CD4-positive, alpha-beta T cell (primary cell): ENCODE measurements at regions not wholly inside any gene's neighbourhood (a gene's known extent, or its start where the extent isn't known, plus 50 kb on each side); places are given as distances from the start of the nearest gene placed in this dataset.

Experiments
- ATAC-seq: fragments of 200-7000 bp; cut with Tn5 transposase; one replicate; pipeline ENCODE4 v1.10.0; 2022; ENCODE audit warnings: mild to moderate bottlenecking; ENCODE audit not compliant: poor library complexity
- CTCF ChIA-PET: fragments of 350-600 bp; sonication (Branson Sonifier 250); formaldehyde crosslinking; loops from one replicate; lab custom pipeline; 2021; ENCODE audit warnings: antibody characterized with exemption, inconsistent platforms; lab: Charles Lee
- POLR2A ChIA-PET: fragments of 350-600 bp; sonication (Branson Sonifier 250); formaldehyde crosslinking; loops from one replicate; lab custom pipeline; 2021; ENCODE audit warnings: antibody characterized with exemption, inconsistent platforms; lab: Charles Lee
- DNase-seq, 14 experiments: peaks; one replicate each; pipeline ENCODE4 v3.0.0-alpha.2; 2013 to 2020; ENCODE audit warnings: mixed read lengths in 2 of 14
- H3K27ac ChIP-seq, 2 donors: one replicate each; pipeline versions ENCODE4 v1.5.1 to v1.7.0; 2013; ENCODE audit warnings: low read length in 2 of 2, low read depth in 1 of 2, mild to moderate bottlenecking in 1 of 2
- H3K27me3 ChIP-seq, 2 experiments: 1 replicate in 1 of 2; 2 replicates in 1 of 2; pipeline versions ENCODE4 v1.6.1 to v1.7.0; 2013; ENCODE audit warnings: low read length in 2 of 2, control low read depth in 1 of 2, mild to moderate bottlenecking in 1 of 2, moderate library complexity in 1 of 2; ENCODE audit not compliant: insufficient read depth in 2 of 2, control insufficient read depth in 1 of 2
- H3K36me3 ChIP-seq: one replicate; pipeline ENCODE4 v1.6.1; 2013; ENCODE audit warnings: low read length, control low read depth; ENCODE audit not compliant: insufficient read depth
- H3K4me1 ChIP-seq: one replicate; pipeline ENCODE4 v1.6.1; 2013; ENCODE audit warnings: low read length, control low read depth; ENCODE audit not compliant: insufficient read depth
- H3K4me3 ChIP-seq: one replicate; pipeline ENCODE4 v1.5.1; 2013; ENCODE audit warnings: mild to moderate bottlenecking, low read length, moderate library complexity
- H3K9me3 ChIP-seq, 2 experiments: 1 replicate in 1 of 2; 2 replicates in 1 of 2; pipeline versions ENCODE4 v1.6.1 to v1.7.0; 2013; ENCODE audit warnings: low read length in 2 of 2, mild to moderate bottlenecking in 2 of 2, control low read depth in 1 of 2, moderate library complexity in 1 of 2; ENCODE audit not compliant: control insufficient read depth in 1 of 2, insufficient read depth in 1 of 2
- H3K27ac Mint-ChIP-seq: one replicate; pipeline ENCODE4 v1.8.0; 2020; ENCODE audit warnings: mixed read lengths
- H3K27me3 Mint-ChIP-seq: one replicate; pipeline ENCODE4 v1.8.0; 2021; ENCODE audit warnings: mixed read lengths
- H3K36me3 Mint-ChIP-seq: one replicate; pipeline ENCODE4 v1.8.0; 2021; ENCODE audit warnings: low read depth, mixed read lengths
- H3K4me1 Mint-ChIP-seq: one replicate; pipeline ENCODE4 v1.8.0; 2021; ENCODE audit warnings: low read depth, mixed read lengths
- H3K4me3 Mint-ChIP-seq: one replicate; pipeline ENCODE4 v1.8.0; 2020; ENCODE audit warnings: mild to moderate bottlenecking, mixed read lengths
- H3K9me3 Mint-ChIP-seq: one replicate; pipeline ENCODE4 v1.8.0; 2020; ENCODE audit warnings: mixed read lengths
- intact Hi-C, 2 experiments: fragments of 100-400 bp; cut with DNase I in 1 of 2; cut with micrococcal nuclease in 1 of 2; formaldehyde crosslinking; loops; one replicate each; pipeline versions ENCODE4 v1.15.1 to v1.9.0; 2023 to 2025; cut with DNase I, micrococcal nuclease
- TF ChIP-seq, protein P1 (sequence below): fragments of 200-600 bp; IDR thresholded peaks from one replicate; pipeline ENCODE4 v1.8.0; 2022; ENCODE audit warnings: antibody characterized with exemption, mild to moderate bottlenecking

DNA sequence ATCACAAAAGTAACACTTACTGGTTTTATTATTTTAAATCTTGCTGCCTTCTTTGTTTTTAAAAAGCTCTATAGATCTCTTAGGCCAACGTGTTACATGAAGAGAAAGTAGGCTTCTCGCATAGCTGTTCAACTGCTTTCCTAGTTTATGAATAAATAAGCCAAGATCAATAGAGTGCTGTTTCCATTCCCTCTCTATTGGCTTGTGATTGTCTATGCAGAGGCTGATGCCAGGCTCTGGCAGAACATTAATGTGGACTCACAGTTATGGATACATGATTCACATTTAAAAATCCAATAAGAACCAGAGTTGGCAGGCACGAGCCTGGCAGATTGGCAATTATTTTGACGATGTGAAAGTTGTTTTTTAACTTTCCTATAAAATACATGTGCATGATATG, 137.5 kb downstream of the GNAT3 start:
- Mint-ChIP-seq H3K36me3 (no peaks in the 10 kb centered on the region), H3K27ac (no peak overlapping the region), H3K9me3 (no peaks in the 10 kb centered on the region), H3K4me3 (no peak overlapping the region), H3K4me1 (no peaks in the 10 kb centered on the region), H3K27me3 (no peaks in the 10 kb centered on the region)
- TF ChIP-seq, protein P1, sequence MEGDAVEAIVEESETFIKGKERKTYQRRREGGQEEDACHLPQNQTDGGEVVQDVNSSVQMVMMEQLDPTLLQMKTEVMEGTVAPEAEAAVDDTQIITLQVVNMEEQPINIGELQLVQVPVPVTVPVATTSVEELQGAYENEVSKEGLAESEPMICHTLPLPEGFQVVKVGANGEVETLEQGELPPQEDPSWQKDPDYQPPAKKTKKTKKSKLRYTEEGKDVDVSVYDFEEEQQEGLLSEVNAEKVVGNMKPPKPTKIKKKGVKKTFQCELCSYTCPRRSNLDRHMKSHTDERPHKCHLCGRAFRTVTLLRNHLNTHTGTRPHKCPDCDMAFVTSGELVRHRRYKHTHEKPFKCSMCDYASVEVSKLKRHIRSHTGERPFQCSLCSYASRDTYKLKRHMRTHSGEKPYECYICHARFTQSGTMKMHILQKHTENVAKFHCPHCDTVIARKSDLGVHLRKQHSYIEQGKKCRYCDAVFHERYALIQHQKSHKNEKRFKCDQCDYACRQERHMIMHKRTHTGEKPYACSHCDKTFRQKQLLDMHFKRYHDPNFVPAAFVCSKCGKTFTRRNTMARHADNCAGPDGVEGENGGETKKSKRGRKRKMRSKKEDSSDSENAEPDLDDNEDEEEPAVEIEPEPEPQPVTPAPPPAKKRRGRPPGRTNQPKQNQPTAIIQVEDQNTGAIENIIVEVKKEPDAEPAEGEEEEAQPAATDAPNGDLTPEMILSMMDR: no peak
- no peaks in the 10 kb centered on the region for H3K27me3 ChIP-seq
- DNase-seq (no peak), ATAC-seq (no peak)
- ChIA-PET CTCF (no interaction called here), POLR2A (no interaction called here)
- no peaks in the 10 kb centered on the region for H3K4me1 ChIP-seq
- no peak overlapping the region for H3K27ac ChIP-seq
- intact Hi-C loops: no loop called here
- peaks cover 0 to 9% of the 10 kb centered on the region in 2 experiments for H3K9me3 ChIP-seq
- no peak overlapping the region for H3K4me3 ChIP-seq
- H3K36me3 ChIP-seq: no peaks in the 10 kb centered on the region

DNA sequence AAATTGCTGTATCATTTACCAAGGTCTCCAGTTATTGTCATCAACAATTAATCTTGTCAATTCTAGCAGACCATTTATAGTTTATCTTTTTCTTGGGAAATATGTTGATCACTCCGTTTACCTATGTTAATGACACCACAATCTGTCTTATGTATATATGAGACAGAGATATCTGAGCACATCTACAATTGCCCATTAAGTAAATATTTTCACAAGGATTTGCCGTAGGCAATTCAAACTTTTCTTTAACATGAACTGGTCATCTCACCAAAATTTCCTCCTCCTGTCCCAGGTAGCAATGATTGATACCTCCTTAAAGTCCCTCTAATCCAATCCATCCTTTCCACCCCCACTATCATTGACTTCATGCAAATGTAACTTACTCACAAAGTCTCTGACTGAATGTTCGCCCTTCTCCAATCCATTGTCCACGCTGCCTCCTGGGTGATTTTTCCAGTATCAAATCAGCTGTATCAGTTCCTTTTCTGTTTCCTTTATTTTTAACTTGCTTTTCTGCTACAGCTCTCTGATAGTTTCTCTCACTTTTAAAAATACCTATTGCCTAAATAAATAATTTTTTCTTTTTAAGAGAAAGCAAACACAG, 138.3 kb downstream of the GNAT3 start:
- Mint-ChIP-seq H3K27me3 (no peaks in the 10 kb centered on the region), H3K4me3 (no peak overlapping the region), H3K4me1 (no peaks in the 10 kb centered on the region), H3K27ac (no peak overlapping the region), H3K9me3 (no peaks in the 10 kb centered on the region), H3K36me3 (no peaks in the 10 kb centered on the region)
- no peak for DNase-seq
- H3K4me1 ChIP-seq: no peaks in the 10 kb centered on the region
- H3K36me3 ChIP-seq: no peaks in the 10 kb centered on the region
- ChIA-PET POLR2A (no interaction called here), CTCF (no interaction called here)
- H3K4me3 ChIP-seq: no peak overlapping the region
- no peaks in the 10 kb centered on the region for H3K27me3 ChIP-seq
- TF ChIP-seq, protein P1: no peak
- peaks cover 0 to 14% of the 10 kb centered on the region in 2 experiments for H3K9me3 ChIP-seq
- intact Hi-C loops: no loop called here
- no peak overlapping the region for H3K27ac ChIP-seq
- ATAC-seq: no peak

DNA sequence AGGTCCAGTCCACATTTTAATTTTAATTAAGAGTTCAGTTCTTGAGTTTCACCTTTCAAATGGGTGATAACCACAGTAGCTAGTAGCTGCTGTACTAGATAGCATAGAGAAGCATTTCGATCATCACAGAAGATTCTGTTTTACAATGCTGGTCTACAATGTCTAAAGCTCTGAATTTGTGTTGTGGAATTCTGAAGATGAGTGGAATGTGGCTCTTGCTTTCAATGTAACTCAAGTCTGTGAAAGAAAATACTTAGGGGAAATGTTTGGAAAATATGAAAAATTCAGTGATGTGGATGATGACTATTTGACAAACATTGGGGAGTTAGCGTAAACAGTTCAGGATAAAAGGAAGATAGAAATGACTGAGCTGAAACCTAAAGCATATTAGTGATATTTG, 139.4 kb downstream of the GNAT3 start:
- H3K4me3 Mint-ChIP-seq: no peak overlapping the region
- H3K9me3 ChIP-seq: peaks cover 0 to 14% of the 10 kb centered on the region in 2 experiments
- H3K9me3 Mint-ChIP-seq: peaks cover 2% of the 10 kb centered on the region
- ATAC-seq (no peak), DNase-seq (no peak)
- no peaks in the 10 kb centered on the region for H3K27me3 ChIP-seq
- H3K4me3 ChIP-seq: no peak overlapping the region
- H3K27me3 Mint-ChIP-seq: no peaks in the 10 kb centered on the region
- H3K36me3 Mint-ChIP-seq: no peaks in the 10 kb centered on the region
- no peaks in the 10 kb centered on the region for H3K36me3 ChIP-seq
- intact Hi-C loops: no loop called here
- TF ChIP-seq, protein P1: no peak
- no peaks in the 10 kb centered on the region for H3K4me1 Mint-ChIP-seq
- no peak overlapping the region for H3K27ac Mint-ChIP-seq
- H3K4me1 ChIP-seq: no peaks in the 10 kb centered on the region
- POLR2A ChIA-PET: no interaction called here
- H3K27ac ChIP-seq: no peak overlapping the region
- CTCF ChIA-PET: no interaction called here
